HG03159 (cell line): ENCODE measurements at regions not wholly inside any gene's neighbourhood (a gene's known extent, or its start where the extent isn't known, plus 50 kb on each side); places are given as distances from the start of the nearest gene placed in this dataset.

Experiments
- ATAC-seq: cut with Tn5 transposase; IDR thresholded peaks from one replicate; pipeline ENCODE4 v1.9.1; 2021; ENCODE audit warnings: mild to moderate bottlenecking, moderate library complexity; ENCODE audit not compliant: unreplicated experiment

DNA sequence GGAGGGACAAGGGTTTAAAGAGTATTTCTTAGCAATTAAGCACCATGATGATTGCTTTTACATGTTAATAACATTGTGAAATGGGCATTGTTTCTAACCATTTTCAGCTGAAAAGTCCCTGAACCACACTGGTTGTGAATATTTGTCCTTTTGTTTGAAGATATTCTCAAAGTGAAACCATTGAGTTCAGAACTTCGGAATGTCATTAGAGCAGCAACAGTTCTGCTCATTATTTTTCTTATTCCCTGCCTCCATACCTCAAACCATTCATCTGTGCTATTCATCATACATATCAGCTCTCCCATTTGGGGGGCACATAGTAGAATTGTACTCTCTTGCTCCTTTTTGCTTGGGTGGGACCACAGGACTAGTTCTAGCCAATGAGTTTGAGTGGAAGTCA lies 553.0 kb upstream of the ZNF462 start:
- no peak for ATAC-seq

- no peak for ATAC-seq
Observed at GRCh38 chr9:106310782-106311181, 552.2 kb upstream of the ZNF462 start.

GRCh38 chr9:106312906-106313305 lies 550.1 kb upstream of the ZNF462 start:
- ATAC-seq: no peak

GRCh38 chr9:106314476-106314875 lies 548.5 kb upstream of the ZNF462 start:
- no peak for ATAC-seq

DNA sequence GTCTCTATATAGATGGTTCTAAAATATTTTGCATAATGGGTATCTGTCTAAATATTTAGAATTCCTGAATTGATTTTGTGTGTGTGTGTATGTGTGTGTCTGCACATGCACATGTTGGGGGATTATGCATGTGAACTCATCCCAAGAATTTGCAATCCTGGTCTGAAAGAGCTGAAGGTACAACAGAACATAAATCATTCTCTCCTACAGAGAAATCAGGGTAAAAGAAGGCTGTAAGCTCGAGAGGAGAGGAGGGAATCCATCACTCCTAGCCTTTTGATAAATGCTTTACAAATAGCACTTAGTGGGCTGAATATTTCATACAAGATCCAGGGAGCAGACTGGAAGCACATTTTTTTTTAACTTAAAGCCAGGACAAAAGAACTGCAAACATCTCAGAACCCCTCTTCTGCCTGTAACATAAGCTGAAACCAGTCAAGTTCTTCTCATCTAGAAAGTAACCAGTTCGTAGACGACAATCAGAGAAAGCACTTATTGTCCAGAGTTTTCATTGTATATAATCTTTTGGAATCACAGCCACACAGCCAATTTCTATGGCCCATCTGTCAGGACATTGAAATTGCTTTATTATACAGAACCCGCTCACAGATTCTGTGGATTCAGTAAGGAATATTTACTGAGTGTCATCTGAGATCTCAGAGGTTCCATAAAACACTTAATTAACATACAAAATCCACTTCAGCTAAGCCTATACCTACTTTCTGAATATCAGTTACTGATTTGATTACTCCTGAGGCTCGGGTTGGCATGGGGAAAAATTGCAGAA lies 541.4 kb upstream of the ZNF462 start:
- ATAC-seq: no peak

- ATAC-seq: no peak
Observed at GRCh38 chr9:106322706-106323245, 540.2 kb upstream of the ZNF462 start.

DNA sequence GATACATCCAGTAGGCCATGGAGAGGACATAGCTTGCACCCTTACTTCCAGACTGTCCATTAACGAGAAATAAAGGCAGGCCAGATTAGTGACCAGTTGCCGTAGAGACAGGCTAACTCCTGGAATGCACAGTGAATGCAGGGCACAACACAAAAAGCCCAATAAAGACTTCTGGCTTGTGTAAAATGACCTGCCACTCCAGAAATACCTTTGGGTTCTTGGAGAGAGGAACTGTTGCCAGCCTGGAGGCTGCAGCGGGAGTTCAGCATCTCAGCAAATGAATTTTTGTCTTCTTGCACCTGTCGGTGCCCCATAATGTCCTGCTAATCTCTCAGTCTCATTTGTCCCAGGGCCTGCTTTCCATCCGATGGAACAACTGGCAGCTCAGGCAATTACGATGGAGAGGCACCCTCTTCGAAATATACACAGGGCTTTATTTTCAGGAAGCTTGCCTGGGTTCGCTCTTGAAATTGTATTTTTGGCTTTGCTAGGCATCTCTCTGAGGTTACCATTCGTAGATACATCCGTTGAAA lies 538.8 kb upstream of the ZNF462 start:
- no peak for ATAC-seq

DNA sequence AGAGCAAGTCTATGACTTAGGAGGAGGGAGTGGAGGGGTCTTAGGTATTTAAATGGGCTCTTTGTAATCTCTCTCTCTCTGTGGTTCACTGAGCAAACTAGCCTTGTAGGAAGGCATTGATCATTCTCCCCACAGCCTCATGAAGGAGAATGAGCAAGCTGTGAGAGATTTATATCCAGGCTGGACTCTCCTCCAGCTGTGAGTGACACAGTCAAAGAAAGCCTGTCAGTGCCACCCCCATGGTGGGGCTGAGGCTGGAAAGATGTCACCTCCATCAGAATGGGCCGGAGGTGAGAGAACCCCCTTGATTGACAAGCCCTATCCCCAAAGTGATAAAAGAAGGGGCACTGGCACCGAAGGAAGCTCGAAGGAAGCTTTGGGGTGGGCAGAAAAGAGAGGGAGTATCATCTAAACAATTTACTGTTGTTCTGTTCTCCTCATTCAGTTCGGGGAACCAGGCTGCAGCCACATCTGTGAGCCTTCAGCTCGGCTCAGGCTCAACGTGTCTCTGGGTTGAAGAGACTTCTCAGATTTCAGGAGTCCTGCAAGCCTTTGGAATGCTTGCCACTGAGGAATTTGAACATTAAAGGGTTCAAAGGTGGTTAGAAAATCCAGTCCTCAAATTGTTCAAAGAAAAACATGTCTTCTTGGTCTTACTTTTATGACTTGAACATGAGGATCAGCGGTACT lies 538.2 kb upstream of the ZNF462 start:
- ATAC-seq: no peak

DNA sequence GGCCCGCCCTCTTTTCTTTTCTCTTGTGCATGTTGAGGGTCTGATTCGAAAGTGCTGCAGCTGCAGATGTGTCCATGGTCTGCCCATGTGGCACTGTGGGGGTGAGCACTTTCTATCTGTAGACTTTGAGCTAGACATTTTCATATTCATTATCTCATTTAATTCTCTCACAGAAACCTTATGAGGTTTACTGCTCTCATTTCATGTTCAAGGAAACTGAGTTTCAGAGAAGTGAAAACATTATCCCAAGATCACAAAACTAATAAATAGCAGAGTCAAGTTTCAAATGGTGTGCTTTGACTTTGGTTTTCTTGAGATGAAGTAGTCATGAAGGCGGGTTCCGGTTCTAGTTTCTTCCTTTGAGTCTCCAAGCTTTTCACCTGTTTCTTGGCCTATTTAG lies 536.5 kb upstream of the ZNF462 start:
- no peak for ATAC-seq

DNA sequence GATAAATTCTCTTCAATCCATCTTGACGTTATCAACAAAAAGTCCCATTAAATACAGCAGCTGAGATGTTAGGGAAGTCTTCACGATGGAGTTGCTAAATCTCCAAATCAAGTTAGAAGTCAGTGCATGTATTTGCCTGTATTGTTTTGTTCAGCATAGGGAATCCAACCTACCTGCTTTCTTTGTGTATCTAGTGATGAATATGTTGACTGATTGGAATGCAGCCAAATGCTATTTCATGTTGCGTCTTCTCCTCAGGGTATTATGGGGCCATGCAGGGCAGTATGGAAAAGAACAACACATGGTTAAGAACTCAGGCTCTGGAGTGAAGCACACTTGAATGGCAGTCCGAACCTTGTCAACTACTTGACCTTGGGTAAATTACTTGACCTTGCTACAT lies 529.5 kb upstream of the ZNF462 start:
- ATAC-seq: no peak

- no peak for ATAC-seq
Observed at GRCh38 chr9:106334081-106334480, 528.9 kb upstream of the ZNF462 start.

GRCh38 chr9:106339882-106340281 lies 523.1 kb upstream of the ZNF462 start:
- no peak for ATAC-seq

- ATAC-seq: no peak
Observed at GRCh38 chr9:106350777-106351176, 512.2 kb upstream of the ZNF462 start.

DNA sequence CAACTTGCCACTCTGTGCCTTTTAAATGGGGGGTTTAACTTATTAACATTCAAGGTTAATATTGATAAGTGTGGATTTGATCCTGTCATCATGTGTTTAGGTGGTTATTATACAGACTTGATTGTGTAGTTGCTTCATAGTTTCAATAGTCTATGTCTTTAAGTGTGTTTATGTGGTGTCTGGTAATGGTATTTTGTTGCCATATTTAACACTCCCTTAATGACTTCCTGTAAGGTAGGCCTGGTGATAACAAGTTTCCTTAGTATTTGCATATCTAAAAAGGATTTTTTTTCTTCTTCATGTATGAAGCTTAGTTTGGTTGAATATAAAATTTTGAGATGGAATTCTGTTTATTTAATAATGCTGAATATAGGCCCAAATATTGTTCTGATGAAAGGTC lies 506.0 kb upstream of the ZNF462 start:
- no peak for ATAC-seq

DNA sequence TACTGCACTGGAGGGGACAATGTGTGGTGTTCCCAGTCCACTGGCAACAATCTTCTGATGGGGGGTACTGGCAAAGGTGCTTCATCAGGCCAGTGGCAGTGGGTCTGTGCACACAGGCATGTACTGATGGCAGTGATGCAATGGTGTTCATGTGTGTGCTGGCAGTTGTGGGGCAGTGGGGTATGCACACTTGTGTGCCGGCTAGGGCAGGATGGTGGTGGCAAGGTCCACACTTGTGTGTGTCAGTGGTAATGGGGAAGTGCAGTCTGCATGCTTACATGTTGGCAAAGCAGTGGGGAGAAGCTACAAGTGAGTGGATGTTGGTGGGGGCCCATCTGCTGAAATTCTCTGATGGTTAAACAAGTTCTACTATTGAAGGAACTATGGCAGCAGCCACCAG lies 504.6 kb upstream of the ZNF462 start:
- ATAC-seq: no peak

- ATAC-seq: no peak
Observed at GRCh38 chr9:106376689-106377088, 486.3 kb upstream of the ZNF462 start.

- ATAC-seq: no peak
Observed at GRCh38 chr9:106383072-106383471, 479.9 kb upstream of the ZNF462 start.

DNA sequence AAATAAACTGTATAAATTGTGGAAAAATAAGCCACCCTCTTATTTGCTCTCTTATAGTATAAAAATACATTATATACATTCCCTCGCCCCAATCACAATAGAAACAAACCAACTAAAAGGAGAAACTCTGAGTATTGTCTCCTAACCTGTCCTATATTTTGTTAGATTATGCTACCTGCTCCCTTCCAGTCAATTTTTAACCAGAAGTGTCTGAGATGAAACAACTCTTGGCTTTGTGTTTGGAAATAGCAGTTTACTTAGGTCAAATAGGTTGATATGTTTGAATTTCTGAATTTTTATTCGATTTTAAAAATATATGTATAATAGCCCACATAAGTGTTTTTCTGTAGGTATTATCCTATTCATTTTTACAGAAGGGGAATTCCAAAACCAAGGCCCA lies 475.0 kb upstream of the ZNF462 start:
- no peak for ATAC-seq

DNA sequence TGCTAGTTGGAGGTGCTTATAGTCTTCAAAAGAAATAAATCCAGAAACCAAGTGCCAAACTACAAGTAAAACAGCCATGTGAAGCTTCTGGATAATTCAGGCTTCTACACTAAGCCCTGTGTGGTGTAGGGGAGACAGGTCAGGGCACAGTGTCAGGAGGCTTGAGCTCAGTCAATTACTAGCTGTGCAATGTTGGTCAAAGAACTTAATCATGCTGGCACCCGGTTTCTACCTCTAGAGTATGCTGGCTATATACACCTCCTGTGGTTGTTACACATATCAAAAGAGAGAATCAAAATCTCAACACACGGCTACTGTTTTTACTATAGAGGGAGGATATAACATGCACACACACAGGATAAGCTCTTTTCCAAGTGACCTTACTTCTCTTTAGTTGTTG lies 469.7 kb upstream of the ZNF462 start:
- no peak for ATAC-seq

DNA sequence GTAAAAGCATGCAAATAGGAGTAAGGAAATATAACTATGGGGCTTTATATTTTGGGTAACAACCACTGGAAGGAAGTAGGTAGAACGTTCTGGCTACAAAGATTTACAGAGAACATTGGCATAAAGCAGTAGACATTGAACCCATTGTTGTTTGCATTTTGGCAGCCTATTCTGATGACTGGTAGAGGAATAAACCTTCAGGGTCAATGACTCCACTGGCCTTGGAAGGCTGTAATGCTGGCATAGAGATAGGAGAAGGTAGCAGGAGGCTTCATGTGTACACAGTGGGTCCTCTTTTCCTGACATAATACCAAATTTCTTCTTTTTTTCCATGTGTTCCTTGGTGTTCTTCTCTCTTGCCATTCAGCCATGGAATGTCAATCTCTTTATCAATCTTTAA lies 462.8 kb upstream of the ZNF462 start:
- no peak for ATAC-seq

- no peak for ATAC-seq
Observed at GRCh38 chr9:106400950-106401349, 462.0 kb upstream of the ZNF462 start.

DNA sequence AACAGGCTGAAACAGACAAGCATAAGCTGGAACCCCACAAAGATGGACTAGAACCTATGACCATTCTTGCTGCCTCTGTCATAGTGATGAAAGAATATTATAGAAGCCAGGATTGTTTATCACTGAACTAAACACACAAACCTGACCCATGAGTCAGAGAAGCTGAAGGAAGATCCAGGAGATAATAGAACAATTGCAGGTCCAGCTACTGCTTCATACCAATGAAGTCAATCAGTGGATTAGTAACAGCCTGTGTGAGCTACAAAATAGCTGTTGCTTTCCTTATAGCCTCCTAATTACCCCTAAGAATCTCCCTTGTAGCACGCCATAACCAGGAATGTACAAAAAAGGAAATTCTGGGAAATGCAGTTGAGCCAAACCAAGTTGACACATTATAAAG lies 459.9 kb upstream of the ZNF462 start:
- no peak for ATAC-seq
